ENCODE measurements at regions not wholly inside any gene's neighbourhood (a gene's known extent, or its start where the extent isn't known, plus 50 kb on each side); places are given as distances from the start of the nearest gene placed in this dataset.

DNA sequence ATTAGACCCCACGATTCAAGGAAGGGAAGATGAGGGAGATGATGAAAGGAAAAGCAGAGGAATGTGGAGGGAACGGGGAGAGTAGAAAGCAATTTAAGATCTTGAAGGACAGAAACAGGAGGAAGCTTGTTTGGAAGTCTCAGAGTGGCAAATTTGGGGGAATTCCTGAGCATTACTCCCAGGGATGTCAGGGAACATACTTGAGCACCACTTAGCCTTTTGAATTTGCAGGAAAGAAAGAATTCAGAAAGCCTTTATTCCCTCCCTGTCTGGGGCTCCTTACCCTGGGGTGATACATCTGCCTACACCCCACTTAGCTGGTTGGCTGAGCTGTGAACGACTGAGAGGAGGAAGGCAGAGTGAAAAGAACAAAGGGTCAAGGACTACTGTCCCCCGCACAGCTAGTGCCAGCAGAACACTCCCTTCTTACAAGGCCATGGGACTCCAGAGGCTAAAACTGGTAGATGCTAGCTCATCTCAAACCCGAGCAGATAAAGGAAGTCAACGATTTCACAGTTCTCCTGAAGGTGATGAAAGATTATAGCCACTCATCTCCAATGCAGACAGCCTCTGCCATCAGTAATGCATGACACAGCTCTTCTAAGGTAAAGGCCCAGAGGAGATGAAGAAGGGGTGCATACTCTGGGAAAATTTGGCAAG lies 84.0 kb upstream of the AKIP1 start:
- DNase-seq = no peak

- no peak for DNase-seq
Measured at GRCh38 chr11:8828046-8828445, 82.9 kb upstream of the AKIP1 start.

GRCh38 chr11:8828580-8829361 lies 82.2 kb upstream of the AKIP1 start:
- no peak for DNase-seq

DNA sequence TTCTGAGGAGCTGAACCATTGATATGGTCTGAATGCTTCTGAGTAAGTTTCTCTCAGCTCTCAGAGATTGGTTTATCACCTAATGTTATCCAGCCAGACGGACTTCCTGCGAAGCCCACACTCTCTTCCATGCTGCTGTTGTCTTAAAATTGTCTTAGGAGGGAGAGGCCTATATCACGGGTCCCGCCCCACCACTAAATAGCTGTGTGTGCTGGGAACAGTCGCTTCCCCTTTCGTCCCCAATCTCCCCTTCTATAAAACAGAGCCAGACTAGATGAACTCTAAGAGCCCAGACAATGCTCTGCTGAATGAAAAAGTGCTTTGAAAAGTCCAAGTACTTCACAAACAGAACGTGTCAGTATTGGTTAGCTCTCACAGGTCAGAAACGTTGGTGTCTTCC lies 81.4 kb upstream of the AKIP1 start:
- no peak for DNase-seq

- DNase-seq = no peak
Measured at GRCh38 chr11:8830641-8831040, 80.3 kb upstream of the AKIP1 start.

DNA sequence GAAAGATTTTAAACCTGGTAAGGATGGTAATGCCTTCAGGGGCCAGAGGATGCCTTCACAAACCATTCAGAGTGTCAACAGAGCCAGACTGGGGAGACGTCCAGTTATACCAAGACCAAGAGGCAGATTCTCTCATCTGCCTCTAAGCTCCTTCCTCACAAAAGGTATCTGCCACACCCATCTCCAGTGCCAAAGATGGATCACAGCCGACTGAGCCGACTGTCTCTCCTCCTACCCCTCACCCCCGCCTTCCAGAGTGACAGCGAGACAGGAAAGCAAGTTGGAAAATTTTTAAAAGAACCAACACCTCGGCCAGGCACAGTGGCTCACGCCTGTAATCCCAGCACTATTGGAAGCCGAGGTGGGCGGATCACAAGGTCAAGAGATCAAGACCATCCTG lies 79.1 kb upstream of the AKIP1 start:
- DNase-seq = no peak

- DNase-seq = no peak
Measured at GRCh38 chr11:8832571-8833260, 78.3 kb upstream of the AKIP1 start.

DNA sequence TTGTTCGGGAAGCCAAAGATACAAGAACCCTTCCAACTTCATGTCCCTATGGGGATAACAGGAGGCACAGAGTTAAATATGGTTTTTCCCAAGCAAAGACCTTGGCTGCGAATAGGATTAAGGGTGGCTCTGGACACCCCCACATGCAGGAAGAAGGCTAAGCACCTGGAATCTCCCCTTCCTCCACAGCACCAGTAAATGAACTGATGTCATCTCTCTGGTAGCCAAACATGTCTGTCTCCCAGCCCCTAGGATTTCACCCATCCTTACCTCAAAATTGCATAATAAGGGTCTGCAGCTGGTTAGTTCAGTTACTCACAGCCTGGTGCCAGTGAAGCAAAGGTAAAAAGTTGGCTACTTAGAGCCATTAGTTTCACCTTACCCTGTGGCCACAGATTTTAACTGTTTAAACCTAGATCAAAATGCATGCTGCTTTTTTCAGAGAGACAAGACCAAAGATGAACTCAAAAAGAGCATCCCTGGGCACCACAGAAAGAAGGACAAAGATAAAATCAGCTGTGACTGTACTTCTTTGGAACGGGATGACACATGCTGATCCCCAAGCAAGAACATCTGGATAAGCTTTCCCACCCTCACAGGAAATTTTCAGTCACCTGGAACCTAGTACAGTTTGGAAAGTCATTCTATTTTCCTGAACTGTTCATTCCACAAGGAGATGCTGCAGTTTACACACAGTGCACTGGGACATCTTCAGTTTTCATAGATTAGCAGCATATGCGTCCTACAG lies 77.2 kb upstream of the AKIP1 start:
- DNase-seq = no peak

- no peak for DNase-seq
Measured at GRCh38 chr11:8834379-8834778, 76.6 kb upstream of the AKIP1 start.

GRCh38 chr11:8838248-8838647 lies 72.7 kb upstream of the AKIP1 start:
- no peak for DNase-seq

- no peak for DNase-seq
Measured at GRCh38 chr11:8839306-8839956, 71.6 kb upstream of the AKIP1 start.

DNA sequence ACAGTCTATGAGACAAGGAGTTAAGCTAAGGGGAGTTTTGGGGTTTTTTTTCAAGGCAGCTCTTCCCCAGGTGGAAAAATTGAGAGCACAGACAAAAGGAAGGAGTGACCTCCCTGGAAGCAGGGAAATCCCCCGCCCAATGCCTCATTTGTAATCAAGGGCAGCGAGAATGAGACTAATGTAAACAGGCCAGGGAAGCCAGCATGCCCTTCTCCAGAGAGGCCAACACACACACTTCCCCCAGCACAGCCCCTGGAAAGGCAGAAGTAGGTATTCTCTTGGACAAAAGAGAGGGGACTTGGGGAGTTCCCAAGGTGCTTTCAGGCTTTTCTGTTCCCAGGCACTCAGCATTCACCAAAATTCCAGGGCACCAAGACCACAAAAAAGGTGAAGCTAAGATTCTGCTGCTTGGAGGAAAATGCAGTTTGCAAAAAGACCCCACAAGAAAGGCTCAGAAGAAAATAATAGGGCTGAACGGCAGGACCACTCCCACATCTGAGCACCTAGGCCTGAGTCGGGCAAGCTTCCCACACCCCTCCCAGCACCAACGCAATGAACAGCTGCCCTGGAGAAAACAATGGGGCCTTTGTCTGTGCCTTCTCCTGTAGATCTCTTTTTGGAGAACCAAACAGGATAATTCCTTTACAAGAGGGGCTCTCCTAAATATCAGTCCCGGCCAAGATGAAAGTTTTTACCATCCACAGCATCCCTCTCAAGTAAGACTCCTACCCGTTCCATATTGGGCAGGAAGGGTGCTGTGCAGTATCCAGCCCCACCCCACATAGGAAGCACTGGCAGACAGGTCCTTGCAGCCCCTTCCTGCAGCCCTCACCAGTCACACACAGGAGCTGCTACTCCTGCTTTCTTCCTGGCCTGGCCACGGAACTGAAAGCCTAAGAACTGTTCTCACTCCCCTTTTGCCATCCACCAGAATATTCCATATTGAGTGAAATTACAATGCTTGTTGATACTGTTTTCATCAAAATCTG lies 70.7 kb upstream of the AKIP1 start:
- no peak for DNase-seq

DNA sequence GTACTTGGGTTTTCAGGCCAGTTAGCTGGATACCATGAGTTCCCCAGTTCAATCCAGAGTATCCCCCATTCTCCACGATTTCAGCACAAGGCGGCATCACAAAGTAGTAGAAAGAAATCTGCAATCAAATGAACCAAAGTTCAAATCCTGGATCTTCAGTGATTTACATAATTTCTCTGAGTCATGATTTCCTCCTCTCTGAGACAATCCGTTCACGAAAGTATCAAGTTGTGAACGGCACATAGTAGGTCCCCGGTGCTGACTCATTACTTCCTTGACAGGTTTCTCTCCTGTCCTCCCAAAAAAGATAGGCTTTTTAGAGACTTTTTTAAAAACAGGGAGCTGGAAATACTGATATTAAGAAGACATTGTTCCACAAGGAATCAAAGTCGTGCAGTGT lies 69.1 kb upstream of the AKIP1 start:
- no peak for DNase-seq

DNA sequence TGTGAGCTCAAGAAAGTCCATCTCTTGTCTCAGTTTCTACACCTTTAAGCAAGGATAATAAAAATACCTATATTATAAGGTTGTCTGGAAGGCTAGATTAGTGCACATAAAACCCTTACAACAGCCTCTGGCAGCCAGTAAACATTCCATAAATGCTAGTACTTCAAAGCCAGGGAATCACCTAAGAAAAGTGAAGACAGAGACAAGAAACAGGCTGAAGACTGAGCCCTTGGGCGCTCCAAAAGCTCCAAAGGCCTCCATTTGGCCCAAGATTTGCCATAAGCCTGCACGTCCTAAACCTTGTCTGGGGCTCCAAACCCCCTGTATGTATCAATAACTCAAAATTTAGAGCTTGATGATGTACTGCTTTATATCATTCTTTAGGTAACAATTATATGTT lies 52.2 kb upstream of the AKIP1 start:
- no peak for DNase-seq
